GM18526 (cell line): ENCODE measurements at regions not wholly inside any gene's neighbourhood (a gene's known extent, or its start where the extent isn't known, plus 50 kb on each side); places are given as distances from the start of the nearest gene placed in this dataset.

Experiments used
- POLR2A ChIP-seq: IDR thresholded peaks from 3 replicates; pipeline ENCODE4 v1.6.1; 2011; ENCODE audit not compliant: insufficient read length; ENCODE audit errors: extremely low read depth

GRCh38 chr11:8766043-8766987 is 83.7 kb downstream of the RPL27A start:
- TF ChIP-seq POLR2A, result no peak

GRCh38 chr11:8766988-8767374 is 84.4 kb downstream of the RPL27A start:
- TF ChIP-seq POLR2A, result no peak

- TF ChIP-seq POLR2A, result no peak
Measured at GRCh38 chr11:8767466-8768142, 85.0 kb downstream of the RPL27A start.

- no peak for TF ChIP-seq POLR2A
Measured at GRCh38 chr11:8768625-8769333, 86.2 kb downstream of the RPL27A start.

GRCh38 chr11:8772571-8773519 is 90.3 kb downstream of the RPL27A start:
- no peak for TF ChIP-seq POLR2A

- no peak for TF ChIP-seq POLR2A
Measured at GRCh38 chr11:8773916-8774539, 91.4 kb downstream of the RPL27A start.

- no peak for TF ChIP-seq POLR2A
Measured at GRCh38 chr11:8775332-8775731, 92.7 kb downstream of the RPL27A start.

GRCh38 chr11:8775734-8776133 is 93.1 kb downstream of the RPL27A start:
- TF ChIP-seq POLR2A, result no peak

- no peak for TF ChIP-seq POLR2A
Measured at GRCh38 chr11:8776209-8776608, 93.6 kb downstream of the RPL27A start.

GRCh38 chr11:8777907-8778767 is 95.5 kb downstream of the RPL27A start:
- TF ChIP-seq POLR2A, result no peak

- TF ChIP-seq POLR2A, result no peak
Measured at GRCh38 chr11:8779107-8779506, 96.5 kb downstream of the RPL27A start.

GRCh38 chr11:8779732-8780131 is 97.1 kb downstream of the RPL27A start:
- TF ChIP-seq POLR2A, result no peak

GRCh38 chr11:8784954-8785353 is 102.4 kb downstream of the RPL27A start:
- no peak for TF ChIP-seq POLR2A

GRCh38 chr11:8785457-8785856 is 102.9 kb downstream of the RPL27A start:
- TF ChIP-seq POLR2A, result no peak

- no peak for TF ChIP-seq POLR2A
Measured at GRCh38 chr11:8785998-8786397, 103.4 kb downstream of the RPL27A start.
